Muscle of leg (tissue), 3 donors: ENCODE measurements at regions not wholly inside any gene's neighbourhood (a gene's known extent, or its start where the extent isn't known, plus 50 kb on each side); places are given as distances from the start of the nearest gene placed in this dataset.

Source experiments
- DNase-seq: peaks from one replicate; pipeline ENCODE4 v3.0.0; 2013
- H3K27ac ChIP-seq: one replicate; pipeline ENCODE4 v1.5.1; 2013; ENCODE audit warnings: mild to moderate bottlenecking, low read length, control low read depth
- H3K27me3 ChIP-seq: one replicate; pipeline ENCODE4 v1.6.1; 2013; ENCODE audit warnings: low read length; ENCODE audit not compliant: control insufficient read depth, insufficient read depth
- H3K36me3 ChIP-seq: one replicate; pipeline ENCODE4 v1.6.1; 2013; ENCODE audit warnings: low read length; ENCODE audit not compliant: control insufficient read depth, insufficient read depth
- H3K4me1 ChIP-seq: one replicate; pipeline ENCODE4 v1.6.1; 2013; ENCODE audit warnings: low read length; ENCODE audit not compliant: control insufficient read depth, insufficient read depth
- H3K4me3 ChIP-seq: one replicate; pipeline ENCODE4 v1.5.1; 2013; ENCODE audit warnings: low read length, control low read depth
- H3K9me3 ChIP-seq: replicated peaks from 2 replicates; pipeline ENCODE4 v1.6.1; 2013; ENCODE audit warnings: low read depth, low read length; ENCODE audit not compliant: control insufficient read depth
- WGBS: methylation state at CpG from one replicate; pipeline ENCODE4 v1.1.5; 2013; ENCODE audit warnings: missing lambda C conversion rate; ENCODE audit not compliant: insufficient coverage; 5-methylcytosine and 5-hydroxymethylcytosine counted together

DNA sequence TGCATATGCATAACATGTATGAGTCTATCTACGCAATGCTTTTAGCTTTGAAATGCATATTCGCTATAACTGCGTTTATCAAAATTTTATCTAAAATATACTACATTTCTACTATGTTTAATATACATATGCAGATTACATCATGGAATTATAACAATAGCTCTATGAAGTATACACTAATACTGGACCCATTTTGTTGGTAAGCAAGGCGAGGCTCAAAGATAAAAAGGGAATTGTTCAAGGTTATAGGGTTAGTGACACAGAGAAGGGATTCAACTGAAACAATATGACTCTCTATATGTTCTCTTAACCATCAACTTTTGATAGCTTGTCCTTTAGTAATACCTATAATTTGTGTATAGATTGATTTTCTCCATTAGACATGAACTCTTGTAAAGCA, 60.9 kb upstream of the SMIM36 start:
- Histone ChIP-seq H3K4me1 (peaks cover 21% of the 10 kb centered on the region), H3K27me3 (no peaks in the 10 kb centered on the region), H3K27ac (no peak overlapping the region)

DNA sequence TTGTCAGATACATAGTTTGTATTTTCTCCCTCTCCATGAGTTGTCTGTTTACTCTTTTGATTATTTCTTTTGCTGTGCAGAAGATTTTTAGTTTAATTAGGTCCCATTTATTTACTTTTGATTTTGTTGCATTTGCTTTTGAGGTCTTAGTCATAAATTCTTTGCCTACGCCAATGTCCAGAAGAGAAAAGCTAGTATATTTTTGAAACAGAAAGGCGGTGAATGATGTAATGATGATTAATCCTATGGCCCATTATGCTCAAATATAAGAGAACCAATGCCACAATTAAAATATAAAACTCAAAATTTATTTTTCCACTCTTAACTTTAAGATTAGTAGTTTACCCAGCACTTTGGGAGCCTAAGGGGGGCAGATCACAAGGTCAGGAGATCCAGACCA, 59.8 kb upstream of the SMIM36 start:
- Histone ChIP-seq H3K36me3 (no peaks in the 10 kb centered on the region), H3K27me3 (no peaks in the 10 kb centered on the region), H3K4me1 (peaks cover 20% of the 10 kb centered on the region), H3K4me3 (no peak overlapping the region), H3K27ac (no peak overlapping the region), H3K9me3 (no peaks in the 10 kb centered on the region)
- no CpG with 5 or more reads among the region's 2 CpGs for WGBS
- DNase-seq = no peak

More for the DNA sequence above, 60.9 kb upstream of the SMIM36 start:
- Histone ChIP-seq H3K4me3 (no peak overlapping the region), H3K36me3 (no peaks in the 10 kb centered on the region), H3K9me3 (no peaks in the 10 kb centered on the region)
- DNase-seq = no peak
- no CpG with 5 or more reads among the region's 4 CpGs for WGBS

GRCh38 chr17:55570391-55570790, 59.1 kb upstream of the SMIM36 start:
- Histone ChIP-seq H3K4me3 (no peak overlapping the region), H3K27ac (no peak overlapping the region), H3K4me1 (peaks cover 20% of the 10 kb centered on the region), H3K9me3 (no peaks in the 10 kb centered on the region), H3K36me3 (no peaks in the 10 kb centered on the region), H3K27me3 (no peaks in the 10 kb centered on the region)
- no peak for DNase-seq
- 84% methylated on average over 6 of the region's 6 CpGs for WGBS

GRCh38 chr17:55567240-55568214, 56.3 kb upstream of the SMIM36 start:
- peak; percentile 76 for DNase-seq
- WGBS = no CpG with 5 or more reads among the region's 6 CpGs
- H3K27ac ChIP-seq = peak overlapping the region; percentile 62

DNA sequence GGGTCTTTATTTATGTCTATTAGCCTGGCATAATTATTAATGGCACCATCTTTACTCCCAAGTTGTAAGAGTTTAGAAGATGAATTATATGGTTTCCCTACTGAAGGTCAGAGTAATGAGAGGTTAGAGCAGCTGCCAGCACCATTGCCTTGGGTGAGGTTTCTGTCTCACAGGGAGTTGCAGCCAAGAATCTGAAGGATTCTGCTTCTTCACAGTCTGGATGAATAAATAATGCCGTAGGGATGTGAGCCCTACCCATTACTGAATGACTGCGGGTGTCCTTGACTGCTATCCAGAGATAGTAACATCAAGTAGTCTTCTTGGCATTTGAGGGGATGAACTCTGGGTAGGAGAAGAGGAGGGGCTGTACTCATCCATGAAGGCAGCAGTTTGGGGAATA, 52.8 kb upstream of the SMIM36 start:
- DNase-seq = peak; percentile 14
- Histone ChIP-seq H3K36me3 (no peaks in the 10 kb centered on the region), H3K9me3 (no peaks in the 10 kb centered on the region), H3K27ac (no peak overlapping the region), H3K4me3 (no peak overlapping the region), H3K27me3 (no peaks in the 10 kb centered on the region), H3K4me1 (peaks cover 23% of the 10 kb centered on the region)
- 69% methylated on average over 2 of the region's 2 CpGs for WGBS

More at GRCh38 chr17:55567240-55568214, 56.3 kb upstream of the SMIM36 start:
- H3K4me1 ChIP-seq = peaks cover 25% of the 10 kb centered on the region
- H3K4me3 ChIP-seq = no peak overlapping the region
- no peaks in the 10 kb centered on the region for H3K9me3 ChIP-seq
- no peaks in the 10 kb centered on the region for H3K36me3 ChIP-seq
- H3K27me3 ChIP-seq = no peaks in the 10 kb centered on the region

DNA sequence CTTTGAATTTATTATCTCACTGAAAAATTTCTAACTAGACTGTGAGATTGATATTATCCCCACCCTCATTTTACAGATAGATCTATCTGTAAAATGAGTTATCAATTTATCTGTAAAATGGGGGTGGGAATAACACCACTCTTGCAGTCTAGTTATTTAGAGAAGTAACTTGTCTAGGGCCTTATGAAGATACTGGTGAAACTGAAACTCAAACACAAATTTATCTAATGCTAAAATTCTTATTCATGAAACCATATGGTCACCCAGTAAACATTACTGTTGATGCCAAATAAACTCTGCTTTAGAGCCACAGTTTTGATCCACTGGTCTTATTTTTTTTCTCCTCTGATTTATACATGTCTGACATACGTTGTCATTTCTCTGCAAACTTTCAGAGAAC, 52.1 kb upstream of the SMIM36 start:
- Histone ChIP-seq H3K27ac (no peak overlapping the region), H3K9me3 (no peaks in the 10 kb centered on the region), H3K4me3 (no peak overlapping the region), H3K27me3 (no peaks in the 10 kb centered on the region), H3K4me1 (peaks cover 23% of the 10 kb centered on the region), H3K36me3 (no peaks in the 10 kb centered on the region)
- WGBS = no CpG with 5 or more reads among the region's 1 CpG
- no peak for DNase-seq

GRCh38 chr17:55561973-55562495, 50.8 kb upstream of the SMIM36 start:
- no peak for DNase-seq
- 83% methylated on average over 1 of the region's 4 CpGs for WGBS
- Histone ChIP-seq H3K27me3 (no peaks in the 10 kb centered on the region), H3K4me3 (no peak overlapping the region), H3K4me1 (peaks cover 10% of the 10 kb centered on the region), H3K9me3 (no peaks in the 10 kb centered on the region), H3K27ac (no peak overlapping the region), H3K36me3 (no peaks in the 10 kb centered on the region)

DNA sequence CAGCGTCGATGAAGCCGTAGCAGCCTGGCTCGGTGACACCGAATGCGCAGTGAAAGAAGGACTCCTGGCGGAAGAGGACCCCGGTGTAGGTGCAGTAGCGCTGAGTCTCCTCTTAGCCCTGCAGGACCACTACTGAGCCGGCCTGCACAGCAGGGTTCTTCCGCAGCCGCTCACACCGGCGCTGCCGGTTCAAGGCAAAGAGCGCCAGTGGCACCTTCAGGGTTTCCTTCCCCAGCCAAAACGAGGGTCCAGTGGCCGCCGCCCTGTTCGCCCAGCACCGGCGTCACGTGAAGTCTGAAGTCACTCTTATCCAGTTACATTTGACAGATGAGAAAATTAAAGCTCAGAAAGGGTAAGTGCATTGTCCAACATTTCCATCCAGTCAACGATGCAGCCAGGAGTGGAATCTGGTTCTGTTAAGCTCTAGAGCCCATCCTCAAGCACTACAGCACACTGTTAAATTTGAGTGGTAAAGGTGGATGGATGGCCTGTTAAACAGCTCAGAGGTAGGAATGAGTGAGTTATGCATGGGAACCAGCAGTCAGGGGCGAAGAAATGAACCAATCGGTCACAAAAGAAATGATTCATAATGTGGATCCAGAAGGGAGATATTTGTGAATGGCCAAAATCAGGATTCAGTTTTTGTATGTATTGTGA, 50.2 kb upstream of the SMIM36 start:
- no peak for DNase-seq
- H3K4me1 ChIP-seq = peaks cover 5% of the 10 kb centered on the region
- H3K9me3 ChIP-seq = no peaks in the 10 kb centered on the region
- H3K4me3 ChIP-seq = no peak overlapping the region
- no peaks in the 10 kb centered on the region for H3K36me3 ChIP-seq
- no peaks in the 10 kb centered on the region for H3K27me3 ChIP-seq
- WGBS = 91% methylated on average over 24 of the region's 26 CpGs
- H3K27ac ChIP-seq = no peak overlapping the region
